ENCODE measurements at regions not wholly inside any gene's neighbourhood (a gene's known extent, or its start where the extent isn't known, plus 50 kb on each side); places are given as distances from the start of the nearest gene placed in this dataset.
"Not testable (repeated sequence)": the region's sequence is repeated elsewhere in the genome, so short reads cannot be mapped to it uniquely, and the experiment has no call there.

DNA sequence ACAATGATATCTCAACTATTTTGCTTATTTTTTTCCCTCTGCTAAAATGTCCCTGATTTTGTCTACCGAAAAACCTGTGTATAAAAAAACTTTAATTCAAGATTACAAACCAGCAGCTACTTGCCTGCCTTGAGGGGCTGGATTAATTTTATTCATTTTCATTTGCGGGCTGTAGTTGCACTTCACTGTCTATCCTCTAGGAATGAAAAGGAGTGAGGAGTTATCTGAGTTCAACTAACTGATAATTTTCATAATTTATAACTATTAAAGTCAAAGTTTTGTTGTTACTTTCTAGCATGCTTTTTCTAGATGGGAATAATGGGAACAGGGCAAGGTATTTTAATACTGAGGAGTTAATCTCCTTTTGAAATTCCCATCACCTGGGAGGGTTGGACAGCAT is 50.3 kb upstream of the AGTPBP1 start:
- DNase-seq (ENCODE audit: low spot score), result not testable (repeated sequence)

DNA sequence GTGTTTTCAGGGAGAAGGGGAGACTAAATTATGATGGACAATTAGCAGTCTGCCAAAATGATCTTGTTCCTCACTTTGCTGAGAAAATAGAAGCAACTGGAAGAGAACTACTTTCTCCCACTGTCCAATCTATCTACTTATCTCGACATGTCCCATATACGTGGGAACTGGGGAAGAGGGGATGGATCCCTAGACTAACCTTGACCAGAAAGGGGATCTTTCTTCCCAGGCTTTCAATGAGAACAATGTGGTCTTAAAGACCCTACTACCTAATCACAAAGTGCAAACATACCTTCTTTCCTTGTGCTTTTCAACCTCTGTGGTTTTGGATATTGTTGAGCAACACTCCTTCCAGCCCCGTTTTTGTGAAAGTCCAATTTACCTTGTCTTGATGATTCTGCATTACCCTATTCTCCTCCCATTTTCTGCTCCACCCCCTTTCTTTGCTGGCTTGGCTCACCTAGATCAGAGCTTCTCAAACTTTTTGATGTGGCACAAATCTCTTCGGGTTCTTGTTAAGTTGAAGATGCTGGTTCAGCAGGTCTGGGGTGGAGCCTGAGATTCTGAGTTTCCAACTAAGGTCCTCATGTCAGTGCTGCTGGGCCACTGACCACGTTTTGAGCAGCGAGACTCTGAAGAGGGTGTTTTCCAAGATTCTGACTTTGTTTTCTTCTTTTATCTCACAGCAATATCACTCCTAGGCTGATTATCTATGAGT is 61.4 kb upstream of the AGTPBP1 start:
- not testable (repeated sequence) for DNase-seq (ENCODE audit: low spot score)

DNA sequence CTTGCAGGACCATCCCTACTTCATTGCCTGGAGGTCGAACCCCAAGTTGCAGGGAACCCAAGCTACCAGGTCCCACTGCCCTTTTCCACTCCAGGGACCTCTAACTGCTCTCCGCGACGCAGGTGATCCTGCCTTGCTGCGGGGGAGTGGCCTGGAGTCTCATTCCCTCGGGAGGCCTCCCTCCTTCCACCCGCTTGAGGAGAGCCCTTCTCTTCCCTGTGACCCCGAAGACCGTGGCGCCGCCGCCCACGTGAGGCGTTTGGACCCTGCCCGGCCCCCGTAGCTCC is 63.0 kb upstream of the AGTPBP1 start:
- DNase-seq (ENCODE audit: low spot score), result not testable (repeated sequence)

- peak; percentile 49 for DNase-seq (ENCODE audit: low spot score)
Measured at GRCh38 chr9:85805134-85806005, 63.6 kb upstream of the AGTPBP1 start.

DNA sequence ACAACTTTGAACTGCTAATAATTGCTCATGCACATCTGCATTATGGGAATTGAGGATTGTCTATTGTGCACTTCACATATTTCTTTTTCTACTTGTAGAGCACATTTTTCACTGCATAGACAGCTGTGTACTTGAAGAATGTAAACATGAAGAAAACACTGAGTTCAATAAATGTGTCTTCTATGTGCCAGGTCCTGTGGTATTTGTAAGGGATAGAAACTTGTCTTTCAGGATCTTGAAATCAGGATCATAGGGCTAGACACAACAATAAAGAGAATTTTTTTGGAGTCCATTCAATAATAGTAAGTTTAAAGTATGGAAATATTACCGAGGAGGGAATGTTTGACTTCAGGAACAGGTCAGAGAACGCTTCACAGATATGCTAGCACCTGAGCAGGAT is 66.6 kb upstream of the AGTPBP1 start:
- DNase-seq (ENCODE audit: low spot score), result not testable (repeated sequence)

DNA sequence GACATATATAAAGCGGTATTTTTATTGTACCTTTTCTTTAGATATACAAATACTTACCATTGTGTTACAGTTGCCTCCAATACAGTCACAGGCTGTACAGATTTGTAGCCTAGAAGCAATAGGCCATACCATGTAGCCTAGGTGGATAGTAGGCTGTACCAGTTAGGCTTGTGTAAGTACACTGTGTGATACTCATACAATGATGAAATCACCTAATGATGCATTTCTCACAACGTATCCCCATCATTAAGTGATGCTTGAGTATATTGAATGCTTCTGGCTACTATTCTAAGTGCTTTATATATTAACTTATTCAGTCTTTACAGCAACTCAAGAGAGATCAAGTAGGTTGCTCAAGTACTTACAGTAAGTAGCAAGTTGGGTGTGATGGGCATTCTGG is 71.6 kb upstream of the AGTPBP1 start:
- not testable (repeated sequence) for DNase-seq (ENCODE audit: low spot score)

- not testable (repeated sequence) for DNase-seq (ENCODE audit: low spot score)
Measured at GRCh38 chr9:85814800-85815199, 73.0 kb upstream of the AGTPBP1 start.

DNA sequence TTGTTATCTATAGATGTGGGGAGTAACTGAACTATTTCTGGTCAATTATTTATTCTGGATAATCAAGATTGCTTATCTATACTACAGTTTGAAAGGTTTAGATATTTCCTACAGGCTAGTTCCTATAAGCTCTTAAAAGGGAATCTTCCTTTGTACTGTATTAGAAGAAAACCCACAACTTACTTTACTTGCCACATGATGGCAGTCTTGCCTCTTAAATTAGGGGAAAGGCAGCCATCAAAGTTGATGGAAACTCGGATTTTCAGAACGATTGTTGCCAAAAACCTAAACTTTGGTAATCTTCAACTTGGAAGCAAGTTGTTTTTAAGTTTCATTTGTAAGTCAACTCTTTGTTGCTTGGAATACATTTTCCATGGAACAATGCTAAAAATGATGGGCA is 77.2 kb upstream of the AGTPBP1 start:
- peak; percentile 17 for DNase-seq (ENCODE audit: low spot score)

GRCh38 chr9:85820598-85820997 is 78.8 kb upstream of the AGTPBP1 start:
- DNase-seq (ENCODE audit: low spot score), result not testable (repeated sequence)

- not testable (repeated sequence) for DNase-seq (ENCODE audit: low spot score)
Measured at GRCh38 chr9:85824949-85825348, 83.2 kb upstream of the AGTPBP1 start.

GRCh38 chr9:85834591-85834990 is 92.8 kb upstream of the AGTPBP1 start:
- DNase-seq (ENCODE audit: low spot score), result not testable (repeated sequence)

DNA sequence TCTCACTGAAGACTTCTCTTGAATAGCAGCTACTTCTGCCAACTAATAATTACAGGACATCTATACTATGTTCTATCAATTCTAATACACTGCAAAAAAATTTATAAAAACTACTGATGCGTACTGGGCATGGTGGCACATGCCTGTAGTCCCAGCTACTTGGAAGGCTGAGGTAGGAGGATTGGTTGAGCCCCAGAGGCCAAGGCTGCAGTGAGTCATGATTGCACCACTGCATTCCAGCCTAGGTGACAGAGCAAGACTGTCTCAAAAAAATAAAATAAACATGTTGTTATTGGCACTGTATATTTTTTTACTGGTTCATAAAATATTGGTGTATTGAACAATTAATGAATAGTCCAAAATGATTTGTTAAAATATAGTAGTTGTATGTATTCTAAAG is 97.0 kb upstream of the NAA35 start:
- not testable (repeated sequence) for DNase-seq (ENCODE audit: low spot score)

GRCh38 chr9:85847782-85848181 is 93.2 kb upstream of the NAA35 start:
- DNase-seq (ENCODE audit: low spot score), result not testable (repeated sequence)

- DNase-seq (ENCODE audit: low spot score), result no peak
Measured at GRCh38 chr9:85858056-85858750, 82.7 kb upstream of the NAA35 start.

- no peak for DNase-seq (ENCODE audit: low spot score)
Measured at GRCh38 chr9:85859765-85860164, 81.2 kb upstream of the NAA35 start.

DNA sequence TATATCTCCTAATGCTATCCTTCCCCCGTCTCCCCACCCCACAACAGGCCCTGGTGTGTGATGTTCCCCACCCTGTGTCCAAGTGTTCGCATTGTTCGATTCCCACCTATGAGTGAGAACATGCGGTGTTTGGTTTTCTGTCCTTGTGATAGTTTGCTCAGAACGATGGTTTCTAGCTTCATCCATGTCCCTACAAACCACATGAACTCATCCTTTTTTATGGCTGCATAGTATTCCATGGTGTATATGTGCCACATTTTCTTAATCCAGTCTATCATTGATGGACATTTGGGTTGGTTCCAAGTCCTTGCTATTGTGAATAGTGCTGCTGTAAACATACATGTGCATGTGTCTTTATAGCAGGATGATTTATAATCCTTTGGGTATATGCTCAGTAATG is 79.1 kb upstream of the NAA35 start:
- not testable (repeated sequence) for DNase-seq (ENCODE audit: low spot score)

DNA sequence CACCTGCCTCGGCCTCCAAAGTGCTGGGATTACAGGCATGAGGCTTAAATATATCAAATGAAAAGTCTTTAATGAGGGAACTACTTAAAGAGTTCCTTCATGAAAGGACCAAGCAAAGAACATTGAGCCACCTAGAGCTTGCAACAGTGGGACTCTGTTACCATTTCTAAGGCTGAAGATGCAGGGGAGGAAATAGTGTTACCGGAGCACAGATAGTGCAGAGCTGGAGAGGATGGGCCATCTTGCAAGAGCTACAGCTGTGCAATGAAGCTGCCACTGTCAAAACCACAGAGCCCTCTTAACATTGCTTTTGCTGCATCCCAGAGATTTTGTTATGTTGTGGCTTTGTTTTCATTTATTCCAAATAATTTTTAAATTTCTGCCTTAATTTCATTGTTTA is 77.1 kb upstream of the NAA35 start:
- DNase-seq (ENCODE audit: low spot score), result no peak

- no peak for DNase-seq (ENCODE audit: low spot score)
Measured at GRCh38 chr9:85871008-85871407, 69.9 kb upstream of the NAA35 start.

DNA sequence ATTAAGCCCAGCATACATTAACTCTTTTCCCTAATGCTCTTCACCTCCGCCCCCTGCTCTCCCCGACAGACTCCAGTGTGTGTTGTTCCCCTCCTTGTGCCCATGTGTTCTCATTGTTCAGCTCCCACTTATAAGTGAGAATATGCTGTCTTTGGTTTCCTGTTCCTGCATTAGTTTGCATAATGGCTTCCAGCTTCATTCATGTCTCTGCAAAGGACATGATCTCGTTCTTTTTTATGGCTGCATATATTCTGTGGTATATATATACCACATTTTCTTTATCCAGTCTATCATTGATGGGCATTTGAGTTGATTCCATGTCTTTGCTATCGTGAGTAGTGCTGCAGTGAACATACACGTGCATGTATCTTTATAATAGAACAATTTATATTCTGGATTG is 69.3 kb upstream of the NAA35 start:
- not testable (repeated sequence) for DNase-seq (ENCODE audit: low spot score)

DNA sequence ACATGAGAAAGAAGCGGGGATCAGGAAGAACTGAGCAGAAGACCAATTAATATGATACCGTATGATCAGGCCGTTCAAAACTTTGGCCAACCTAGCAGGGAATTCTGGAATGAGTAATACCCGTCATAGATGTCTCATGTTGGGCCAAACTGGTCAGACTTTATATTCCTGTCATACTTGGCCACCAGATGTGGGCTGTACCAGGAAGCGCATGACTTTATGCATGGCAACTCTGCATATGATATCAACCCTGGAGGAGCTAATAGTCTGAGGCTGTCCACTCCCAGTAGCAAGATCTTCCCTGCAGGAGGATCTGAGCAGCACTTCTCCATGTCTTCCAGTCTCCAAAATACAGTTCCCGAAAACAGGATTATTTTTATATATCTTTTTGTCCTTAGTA is 68.5 kb upstream of the NAA35 start:
- DNase-seq (ENCODE audit: low spot score), result no peak

GRCh38 chr9:85876628-85877027 is 64.3 kb upstream of the NAA35 start:
- no peak for DNase-seq (ENCODE audit: low spot score)

- DNase-seq (ENCODE audit: low spot score), result not testable (repeated sequence)
Measured at GRCh38 chr9:85878872-85879597, 61.9 kb upstream of the NAA35 start.

Measured in hematopoietic multipotent progenitor cell treated with erythropoietin and hydrocortisone succinate and interleukin-3 and kit ligand, for 17 days (in vitro differentiated cells).